Fibroblast of villous mesenchyme (primary cell): ENCODE measurements at regions not wholly inside any gene's neighbourhood (a gene's known extent, or its start where the extent isn't known, plus 50 kb on each side); places are given as distances from the start of the nearest gene placed in this dataset.

Experiments used
- DNase-seq: peaks from one replicate; pipeline ENCODE4 v3.0.0-alpha.2; 2010; ENCODE audit warnings: low read depth
- H3K4me3 ChIP-seq: 2 replicates; pipeline ENCODE4 v1.5.1; 2011; ENCODE audit warnings: low read depth, mild to moderate bottlenecking, low read length
- TF ChIP-seq, protein P1 (sequence below): IDR thresholded peaks from 2 replicates; pipeline ENCODE4 v1.5.1; 2012; ENCODE audit warnings: low read depth, mild to moderate bottlenecking, low read length; ENCODE audit not compliant: insufficient read depth

DNA sequence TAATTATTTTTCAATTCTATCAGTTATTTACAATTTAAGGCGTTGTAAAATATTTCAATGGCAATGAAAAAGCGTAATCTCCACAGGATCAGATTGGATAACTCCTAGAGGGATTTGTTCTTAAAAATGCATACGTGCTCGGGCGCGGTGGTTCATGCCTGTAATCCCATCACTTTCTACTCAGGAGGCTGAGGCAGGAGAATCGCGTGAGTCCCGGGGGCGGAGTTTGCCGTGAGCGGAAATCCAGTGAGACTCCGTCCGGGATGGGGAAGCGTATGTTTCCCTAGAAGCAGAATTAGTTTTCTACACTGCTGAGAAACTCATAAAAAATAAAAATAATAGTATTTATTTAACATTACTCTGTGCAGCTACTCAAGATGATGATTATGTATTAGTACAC, 917.8 kb upstream of the PCDH20 start:
- TF ChIP-seq, protein P1, sequence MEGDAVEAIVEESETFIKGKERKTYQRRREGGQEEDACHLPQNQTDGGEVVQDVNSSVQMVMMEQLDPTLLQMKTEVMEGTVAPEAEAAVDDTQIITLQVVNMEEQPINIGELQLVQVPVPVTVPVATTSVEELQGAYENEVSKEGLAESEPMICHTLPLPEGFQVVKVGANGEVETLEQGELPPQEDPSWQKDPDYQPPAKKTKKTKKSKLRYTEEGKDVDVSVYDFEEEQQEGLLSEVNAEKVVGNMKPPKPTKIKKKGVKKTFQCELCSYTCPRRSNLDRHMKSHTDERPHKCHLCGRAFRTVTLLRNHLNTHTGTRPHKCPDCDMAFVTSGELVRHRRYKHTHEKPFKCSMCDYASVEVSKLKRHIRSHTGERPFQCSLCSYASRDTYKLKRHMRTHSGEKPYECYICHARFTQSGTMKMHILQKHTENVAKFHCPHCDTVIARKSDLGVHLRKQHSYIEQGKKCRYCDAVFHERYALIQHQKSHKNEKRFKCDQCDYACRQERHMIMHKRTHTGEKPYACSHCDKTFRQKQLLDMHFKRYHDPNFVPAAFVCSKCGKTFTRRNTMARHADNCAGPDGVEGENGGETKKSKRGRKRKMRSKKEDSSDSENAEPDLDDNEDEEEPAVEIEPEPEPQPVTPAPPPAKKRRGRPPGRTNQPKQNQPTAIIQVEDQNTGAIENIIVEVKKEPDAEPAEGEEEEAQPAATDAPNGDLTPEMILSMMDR: no peak
- H3K4me3 ChIP-seq: no peak overlapping the region
- no peak for DNase-seq

DNA sequence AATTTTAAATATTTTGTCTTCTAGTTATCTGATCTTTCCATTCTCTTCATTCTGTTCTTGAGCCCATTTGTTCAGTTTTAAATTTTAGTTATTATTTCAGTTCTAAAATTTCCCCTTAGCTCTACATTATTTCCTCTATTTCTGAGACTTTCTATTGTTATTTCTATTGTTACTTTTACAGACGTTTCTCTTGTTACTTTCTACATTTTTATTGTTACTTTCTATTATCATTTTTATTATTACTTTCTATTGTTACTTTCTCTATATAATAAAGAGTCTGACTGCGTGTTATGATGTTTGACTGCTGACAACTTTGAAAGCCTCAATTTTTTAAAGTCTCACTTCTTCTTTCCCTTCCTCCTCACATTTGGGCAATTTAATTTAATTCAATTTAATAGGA, 915.7 kb upstream of the PCDH20 start:
- no peak for DNase-seq
- no peak overlapping the region for H3K4me3 ChIP-seq
- TF ChIP-seq, protein P1: no peak

DNA sequence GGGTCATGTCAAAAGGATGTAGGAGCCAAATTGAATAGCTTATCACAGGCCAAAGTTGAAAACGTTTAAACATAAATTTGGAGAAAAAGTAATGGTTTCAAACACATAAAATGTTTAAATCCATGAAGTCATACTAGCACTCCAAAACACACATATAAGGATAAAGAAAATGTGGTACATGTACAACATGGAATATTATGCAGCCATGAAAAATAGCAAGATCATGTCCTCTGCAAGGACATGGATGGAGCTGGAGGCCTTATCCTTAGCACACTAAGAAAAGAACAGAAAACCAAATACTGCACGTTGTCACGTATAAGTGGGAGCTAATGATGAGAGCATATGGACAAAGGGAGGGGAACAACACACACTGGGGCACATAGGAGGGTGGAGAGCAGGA, 911.7 kb upstream of the PCDH20 start:
- TF ChIP-seq, protein P1: no peak

DNA sequence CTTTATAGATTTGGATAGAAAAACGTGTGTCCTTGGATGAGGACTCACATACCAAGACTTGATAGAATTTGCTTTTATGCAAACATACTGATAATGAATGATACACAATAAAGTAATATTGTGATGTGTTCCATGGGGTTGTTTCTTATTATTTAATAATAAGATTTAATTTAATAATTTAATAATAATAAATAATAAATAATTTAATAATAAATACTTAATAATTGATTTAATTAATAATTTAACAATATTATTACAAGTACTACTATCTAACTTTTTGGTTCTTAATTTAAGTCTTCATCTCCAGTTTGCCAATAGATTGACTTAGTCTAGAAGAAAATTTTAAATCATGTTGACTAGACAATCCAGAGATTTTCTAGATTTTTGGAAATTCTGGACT, 909.2 kb upstream of the PCDH20 start:
- no peak for DNase-seq
- TF ChIP-seq, protein P1: no peak
- H3K4me3 ChIP-seq: no peak overlapping the region

More for the DNA sequence above, 911.7 kb upstream of the PCDH20 start:
- no peak for DNase-seq
- H3K4me3 ChIP-seq: no peak overlapping the region

- DNase-seq: no peak
- H3K4me3 ChIP-seq: no peak overlapping the region
- TF ChIP-seq, protein P1: no peak
These were observed 906.2 kb upstream of the PCDH20 start for GRCh38 chr13:62321895-62322294.

DNA sequence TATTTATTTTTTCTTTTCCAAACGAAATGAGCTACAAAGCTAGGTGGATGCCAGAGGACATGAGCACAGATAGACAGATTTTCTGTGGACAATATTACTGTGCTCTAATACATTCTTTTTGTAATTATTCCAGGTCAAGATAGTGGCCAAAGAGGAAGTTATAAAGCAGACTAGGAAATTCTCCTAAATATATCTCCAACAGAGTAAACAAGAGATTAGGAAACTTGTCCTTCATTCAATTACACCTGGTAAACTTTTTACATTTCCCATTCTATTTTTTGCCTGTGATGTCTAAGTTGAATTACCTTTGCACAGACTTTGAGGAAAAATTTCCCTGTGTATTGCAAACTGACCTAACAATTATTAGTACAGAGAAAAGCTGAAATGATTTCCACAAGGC, 905.5 kb upstream of the PCDH20 start:
- no peak for DNase-seq
- no peak overlapping the region for H3K4me3 ChIP-seq
- TF ChIP-seq, protein P1: no peak
